Endothelial cell of umbilical vein (primary cell): ENCODE measurements at regions not wholly inside any gene's neighbourhood (a gene's known extent, or its start where the extent isn't known, plus 50 kb on each side); places are given as distances from the start of the nearest gene placed in this dataset.

Experiments
- BruUV-seq: library from RNA; stranded (reverse); fragments of 400-500 nt; replicated peaks from 2 replicates; lab custom pipeline; 2021; lab: Mats Ljungman, UMichigan
- CTCF ChIA-PET: fragments of 300-600, 350-600 bp; sonication (Branson Sonifier 250); formaldehyde crosslinking; loops from one replicate; lab custom pipeline; 2021; ENCODE audit warnings: antibody characterized with exemption, inconsistent platforms; lab: Charles Lee
- POLR2A ChIA-PET: fragments of 300-600, 350-600 bp; sonication (Branson Sonifier 250); formaldehyde crosslinking; loops from one replicate; lab custom pipeline; 2021; ENCODE audit warnings: antibody characterized with exemption, inconsistent platforms; lab: Charles Lee
- DNase-seq: peaks from one replicate; pipeline ENCODE4 v3.0.0-alpha.2; 2011; ENCODE audit warnings: low read depth, low spot score
- FAIRE-seq: peaks from 2 replicates; lab custom pipeline; 2011; peaks lifted over from hg19 to GRCh38; lab: Jason Lieb, UNC
- H2AFZ ChIP-seq: 2 replicates; pipeline ENCODE4 v1.6.0; 2012; ENCODE audit warnings: low read depth, low read length, control low read depth, inconsistent platforms
- H3K27ac ChIP-seq: 2 replicates; pipeline ENCODE4 v1.5.1; 2011; ENCODE audit warnings: low read depth, mild to moderate bottlenecking, control low read depth, low read length, moderate library complexity; ENCODE audit not compliant: insufficient read depth
- H3K27me3 ChIP-seq, 2 experiments: 2 replicates each; pipeline versions ENCODE4 v1.6.0 to v1.6.1; 2011; ENCODE audit warnings: low read length in 2 of 2, mixed read lengths in 1 of 2; ENCODE audit not compliant: control insufficient read depth in 2 of 2, insufficient read depth in 2 of 2
- H3K36me3 ChIP-seq, 2 experiments: 2 replicates in 1 of 2; 3 replicates in 1 of 2; pipeline ENCODE4 v1.5.1; 2011; ENCODE audit warnings: low read length in 2 of 2, mild to moderate bottlenecking in 1 of 2, moderate library complexity in 1 of 2; ENCODE audit not compliant: control insufficient read depth in 2 of 2, insufficient read depth in 2 of 2; ENCODE audit errors: extremely low read depth in 1 of 2
- H3K4me1 ChIP-seq: 3 replicates; pipeline ENCODE4 v1.5.1; 2011; ENCODE audit warnings: mild to moderate bottlenecking, low read length; ENCODE audit not compliant: control insufficient read depth, insufficient read depth; ENCODE audit errors: extremely low read depth
- H3K4me2 ChIP-seq: 2 replicates; pipeline ENCODE4 v1.6.1; 2011; ENCODE audit warnings: low read length, control low read depth, mixed read lengths; ENCODE audit not compliant: insufficient read depth
- H3K4me3 ChIP-seq, 3 experiments: fragments of 200-600 bp in 1 of 3; sonication (generic), shearing (Covaris generic) in 1 of 3; replicated peaks in 1 of 3; 2 replicates each; pipeline ENCODE4 v1.5.1; 2011 to 2016; ENCODE audit warnings: control low read depth in 3 of 3, low read length in 3 of 3, mild to moderate bottlenecking in 2 of 3, inconsistent platforms in 1 of 3, low read depth in 1 of 3, moderate library complexity in 1 of 3; ENCODE audit not compliant: insufficient read depth in 1 of 3
- H3K79me2 ChIP-seq: 2 replicates; pipeline ENCODE4 v1.6.0; 2012; ENCODE audit warnings: low read length, inconsistent platforms; ENCODE audit not compliant: control insufficient read depth, insufficient read depth
- H3K9ac ChIP-seq: replicated peaks from 2 replicates; pipeline ENCODE3; 2011; ENCODE audit warnings: low read length, control low read depth; ENCODE audit not compliant: insufficient read depth; ENCODE audit errors: extremely low read depth
- H3K9me1 ChIP-seq: replicated peaks from 3 replicates; pipeline ENCODE4 v1.6.0; 2011; ENCODE audit warnings: mild to moderate bottlenecking, low read length; ENCODE audit not compliant: control insufficient read depth, insufficient read depth; ENCODE audit errors: extremely low read depth
- H3K9me3 ChIP-seq: replicated peaks from 2 replicates; pipeline ENCODE4 v1.5.1; 2012; ENCODE audit warnings: low read length, inconsistent platforms; ENCODE audit not compliant: control insufficient read depth, insufficient read depth
- H4K20me1 ChIP-seq: replicated peaks from 2 replicates; pipeline ENCODE3; 2011; ENCODE audit warnings: mild to moderate bottlenecking, low read length; ENCODE audit not compliant: control insufficient read depth, insufficient read depth; ENCODE audit errors: extremely low read depth
- CTCF ChIP-seq, 2 donors: IDR thresholded peaks; 1 replicate in 1 of 2; 2 replicates in 1 of 2; pipeline ENCODE4 v1.5.1; 2011; ENCODE audit warnings: low read length in 2 of 2, mild to moderate bottlenecking in 2 of 2, moderate library complexity in 2 of 2, control low read depth in 1 of 2, inconsistent platforms in 1 of 2, low read depth in 1 of 2; ENCODE audit not compliant: insufficient read depth in 1 of 2; ENCODE audit errors: extremely low read depth in 1 of 2
- EZH2 ChIP-seq: IDR thresholded peaks from 2 replicates; pipeline ENCODE4 v1.6.1; 2012; ENCODE audit warnings: borderline replicate concordance, low read depth, mild to moderate bottlenecking, moderate library complexity, low read length, inconsistent platforms; ENCODE audit not compliant: severe bottlenecking
- FOS ChIP-seq: IDR thresholded peaks from 2 replicates; pipeline ENCODE4 v1.6.1; 2011; ENCODE audit warnings: mild to moderate bottlenecking, low read length, moderate library complexity, borderline replicate concordance; ENCODE audit not compliant: insufficient read depth
- GATA2 ChIP-seq: IDR thresholded peaks from 2 replicates; pipeline ENCODE4 v1.7.0; 2011; ENCODE audit warnings: low read depth, mild to moderate bottlenecking, moderate library complexity, mixed read lengths, low read length; ENCODE audit not compliant: insufficient read length, insufficient read depth
- JUN ChIP-seq: IDR thresholded peaks from 2 replicates; pipeline ENCODE4 v1.6.1; 2011; ENCODE audit warnings: borderline replicate concordance, low read depth; ENCODE audit not compliant: insufficient read length, insufficient read depth
- POLR2A ChIP-seq: IDR thresholded peaks from 2 replicates; pipeline ENCODE4 v1.6.1; 2012; ENCODE audit warnings: low read depth, mild to moderate bottlenecking, control low read depth, low read length
- POLR2AphosphoS5 ChIP-seq: IDR thresholded peaks from 2 replicates; pipeline ENCODE4 v1.6.1; 2012; ENCODE audit warnings: low read depth, mild to moderate bottlenecking, control low read depth, low read length, moderate library complexity; ENCODE audit not compliant: insufficient read depth
- dilution Hi-C: fragments of 300-500 bp; cut with MboI; formaldehyde crosslinking; loops from one replicate; pipeline ENCODE4 v1.15.0; 2019; ENCODE audit warnings: low sequenced_read_pairs; ENCODE audit not compliant: extremely low pct_ligation_motif_present
- intact Hi-C: fragments of 100-400 bp; cut with micrococcal nuclease; formaldehyde crosslinking; loops from one replicate; pipeline ENCODE4 v1.10.0; 2022

- dilution Hi-C loops: no loop called here
- BruUV-seq: no TSS peak
- no peak for FAIRE-seq
- H3K9me3 ChIP-seq: no peaks in the 10 kb centered on the region
- H3K36me3 ChIP-seq: no peaks in the 10 kb centered on the region
- intact Hi-C loops: no loop called here
- ChIA-PET CTCF (no interaction called here), POLR2A (no interaction called here)
- no peak for DNase-seq
- H3K4me3 ChIP-seq: no peak overlapping the region
- H3K79me2 ChIP-seq: no peaks in the 10 kb centered on the region
- H3K9me1 ChIP-seq: no peaks in the 10 kb centered on the region
- H3K27me3 ChIP-seq: no peaks in the 10 kb centered on the region
- no peak overlapping the region for H3K27ac ChIP-seq
- no peak overlapping the region for H3K9ac ChIP-seq
- no peak overlapping the region for H2AFZ ChIP-seq
- H4K20me1 ChIP-seq: no peaks in the 10 kb centered on the region
- no peak overlapping the region for H3K4me2 ChIP-seq
- no peak for TF ChIP-seq POLR2A
- TF ChIP-seq JUN: no peak
- TF ChIP-seq POLR2AphosphoS5: no peak
- TF ChIP-seq GATA2: no peak
- no peak for TF ChIP-seq FOS
- no peak for TF ChIP-seq CTCF (IDR thresholded peaks at IDR 0.05; ENCODE audit: extremely low read depth in 1 of 2, insufficient read depth in 1 of 2, low read depth in 1 of 2, low read length in 2 of 2)
- no peak for TF ChIP-seq EZH2
- H3K4me1 ChIP-seq: no peaks in the 10 kb centered on the region
Measured at GRCh38 chr4:101458473-101458872, 111.1 kb upstream of the PPP3CA start.
